WERI-Rb-1 (cell line): ENCODE measurements at regions not wholly inside any gene's neighbourhood (a gene's known extent, or its start where the extent isn't known, plus 50 kb on each side); places are given as distances from the start of the nearest gene placed in this dataset.

ENCODE experiments used
- DNase-seq: peaks from one replicate; pipeline ENCODE4 v3.0.0-alpha.2; 2020
- H3K27ac ChIP-seq: fragments of 250-450 bp; sonication (Bioruptor Pico); 2 replicates; pipeline ENCODE4 v1.5.1; 2020; ENCODE audit warnings: mild to moderate bottlenecking, moderate library complexity
- H3K27me3 ChIP-seq: fragments of 250-450 bp; sonication (Bioruptor Pico); 2 replicates; pipeline ENCODE4 v1.5.1; 2021; ENCODE audit warnings: mild to moderate bottlenecking, low read depth, moderate library complexity; ENCODE audit not compliant: insufficient read depth, severe bottlenecking
- H3K36me3 ChIP-seq: fragments of 250-450 bp; sonication (Bioruptor Pico); 2 replicates; pipeline ENCODE4 v1.5.1; 2020; ENCODE audit warnings: mild to moderate bottlenecking, moderate library complexity
- H3K4me3 ChIP-seq: 2 replicates; pipeline ENCODE4 v1.5.1; 2011; ENCODE audit warnings: low read depth, mild to moderate bottlenecking, control low read depth, low read length
- H3K9me3 ChIP-seq: fragments of 250-450 bp; sonication (Bioruptor Pico); 2 replicates; pipeline ENCODE4 v1.5.1; 2021; ENCODE audit warnings: mild to moderate bottlenecking, moderate library complexity; ENCODE audit not compliant: severe bottlenecking
- CTCF ChIP-seq: IDR thresholded peaks from 2 replicates; pipeline ENCODE4 v1.5.1; 2011; ENCODE audit warnings: low read depth, mild to moderate bottlenecking, control low read depth, inconsistent platforms, low read length

GRCh38 chr9:134221273-134222017 is 57.1 kb upstream of the RNU6ATAC start:
- no peaks in the 10 kb centered on the region for H3K27me3 ChIP-seq
- H3K36me3 ChIP-seq = no peaks in the 10 kb centered on the region
- H3K9me3 ChIP-seq = no peaks in the 10 kb centered on the region
- DNase-seq = no peak
- H3K4me3 ChIP-seq = no peak overlapping the region
- H3K27ac ChIP-seq = no peak overlapping the region
- TF ChIP-seq CTCF = no peak

GRCh38 chr9:134222018-134222573 is 57.7 kb upstream of the RNU6ATAC start:
- no peaks in the 10 kb centered on the region for H3K27me3 ChIP-seq
- no peaks in the 10 kb centered on the region for H3K36me3 ChIP-seq
- DNase-seq = no peak
- no peaks in the 10 kb centered on the region for H3K9me3 ChIP-seq
- 0 out of 2 replicates have a peak, but pooled peaks have one; percentile 1 for TF ChIP-seq CTCF
- no peak overlapping the region for H3K4me3 ChIP-seq
- H3K27ac ChIP-seq = no peak overlapping the region

- Histone ChIP-seq H3K27ac (no peak overlapping the region), H3K9me3 (no peaks in the 10 kb centered on the region), H3K27me3 (no peaks in the 10 kb centered on the region), H3K4me3 (no peak overlapping the region), H3K36me3 (no peaks in the 10 kb centered on the region)
- DNase-seq = no peak
- TF ChIP-seq CTCF = no peak
These were observed 58.7 kb upstream of the RNU6ATAC start for GRCh38 chr9:134223091-134223490.

GRCh38 chr9:134223591-134224122 is 59.3 kb upstream of the RNU6ATAC start:
- Histone ChIP-seq H3K27ac (no peak overlapping the region), H3K27me3 (no peaks in the 10 kb centered on the region), H3K36me3 (no peaks in the 10 kb centered on the region), H3K4me3 (no peak overlapping the region), H3K9me3 (no peaks in the 10 kb centered on the region)
- no peak for TF ChIP-seq CTCF
- DNase-seq = no peak

- TF ChIP-seq CTCF = no peak
- DNase-seq = no peak
- no peak overlapping the region for H3K27ac ChIP-seq
- no peaks in the 10 kb centered on the region for H3K36me3 ChIP-seq
- H3K4me3 ChIP-seq = no peak overlapping the region
- H3K27me3 ChIP-seq = no peaks in the 10 kb centered on the region
- no peaks in the 10 kb centered on the region for H3K9me3 ChIP-seq
These were observed 59.8 kb upstream of the RNU6ATAC start for GRCh38 chr9:134224127-134224526.
